ENCODE measurements at regions not wholly inside any gene's neighbourhood (a gene's known extent, or its start where the extent isn't known, plus 50 kb on each side); places are given as distances from the start of the nearest gene placed in this dataset.

GRCh38 chr11:119932828-119933562 lies 204.0 kb upstream of the NECTIN1 start:
- no peak overlapping the region for H4K91ac ChIP-seq (ENCODE audit: insufficient read length, low read depth, low read length)
- peaks cover 49% of the 10 kb centered on the region for H3K27me3 Mint-ChIP-seq (ENCODE audit: low read depth)
- no peaks in the 10 kb centered on the region for H4K20me1 ChIP-seq (ENCODE audit: control insufficient read depth, insufficient read depth, insufficient read length)
- H3K4ac ChIP-seq (ENCODE audit: low read depth, low read length), result no peak overlapping the region
- no peak overlapping the region for H2AK5ac ChIP-seq (ENCODE audit: insufficient read length, low read length)
- H3K4me1 Mint-ChIP-seq, result peaks cover 33 to 40% of the 10 kb centered on the region in 2 experiments
- no peak for DNase-seq
- H3K4me2 ChIP-seq (ENCODE audit: insufficient read depth, insufficient read length, low read length), result no peak overlapping the region
- H3K18ac ChIP-seq (ENCODE audit: insufficient read length, low read depth, low read length), result no peak overlapping the region
- H4K5ac ChIP-seq (ENCODE audit: insufficient read length, low read depth, low read length), result no peak overlapping the region
- H3K23me2 ChIP-seq (ENCODE audit: insufficient read length, low read depth, low read length, poor library complexity, severe bottlenecking), result no peaks in the 10 kb centered on the region
- H3K79me1 ChIP-seq (ENCODE audit: insufficient read depth, low read depth, low read length, poor library complexity, severe bottlenecking), result no peaks in the 10 kb centered on the region
- no peaks in the 10 kb centered on the region for H3K9me3 ChIP-seq (ENCODE audit: control insufficient read depth, low read depth, low read length)
- no peak overlapping the region for H3T11ph ChIP-seq (ENCODE audit: low read length)
- no peaks in the 10 kb centered on the region for H3K79me2 ChIP-seq (ENCODE audit: insufficient read depth, low read length)
- H3K27ac ChIP-seq (ENCODE audit: insufficient read length, low read depth, low read length), result no peak overlapping the region
- no peak overlapping the region for H2BK20ac ChIP-seq (ENCODE audit: low read depth, low read length, poor library complexity, severe bottlenecking)
- no peaks in the 10 kb centered on the region for H3K27me3 ChIP-seq (ENCODE audit: insufficient read depth, low read length)
- H3K4me3 Mint-ChIP-seq, result no peak overlapping the region; a peak in 1 of 5 replicates
- H3K56ac ChIP-seq (ENCODE audit: insufficient read length, low read depth, low read length), result no peak overlapping the region
- H3K9me3 Mint-ChIP-seq, result peaks cover 0 to 4% of the 10 kb centered on the region in 2 experiments; a peak in 1 of 5 replicates
- H3K23ac ChIP-seq (ENCODE audit: insufficient read length, low read depth, low read length), result no peak overlapping the region
- H3K14ac ChIP-seq (ENCODE audit: insufficient read depth, low read length), result no peak overlapping the region; the same call in 1 of the 2 replicates
- H3K9ac ChIP-seq (ENCODE audit: extremely low read depth, insufficient read length, low read length), result no peak overlapping the region
- H2BK12ac ChIP-seq (ENCODE audit: insufficient read length, low read depth, low read length), result no peak overlapping the region
- no peaks in the 10 kb centered on the region for H3K36me3 Mint-ChIP-seq (ENCODE audit: insufficient read depth in 1 of 3, low read depth in 3 of 3)
- no peak overlapping the region for H4K8ac ChIP-seq (replicated peaks; ENCODE audit: insufficient read length, low read depth, low read length)
- H2BK120ac ChIP-seq (ENCODE audit: low read depth, low read length, poor library complexity, severe bottlenecking), result no peak overlapping the region
- H2AFZ ChIP-seq (ENCODE audit: low read length), result no peak overlapping the region
- TF ChIP-seq CTCF (conservative IDR thresholded peaks at IDR 0.05), result no peak
- WGBS (ENCODE audit: extremely low coverage, insufficient read length, low lambda C conversion rate), result no CpG with 5 or more reads among the region's 9 CpGs
- no peak overlapping the region for H2BK15ac ChIP-seq (ENCODE audit: low read depth, low read length)
- no peak overlapping the region for H3K27ac Mint-ChIP-seq
- H3K4me1 ChIP-seq (ENCODE audit: insufficient read depth, low read length), result peaks cover 13% of the 10 kb centered on the region; the same call in 1 of the 2 replicates
- H2BK5ac ChIP-seq (ENCODE audit: insufficient read length, low read length), result no peak overlapping the region
